HG03103 (cell line): ENCODE measurements at regions not wholly inside any gene's neighbourhood (a gene's known extent, or its start where the extent isn't known, plus 50 kb on each side); places are given as distances from the start of the nearest gene placed in this dataset.

Source experiments
- ATAC-seq: cut with Tn5 transposase; IDR thresholded peaks from one replicate; pipeline ENCODE4 v1.9.1; 2021; ENCODE audit warnings: low read depth; ENCODE audit not compliant: unreplicated experiment

DNA sequence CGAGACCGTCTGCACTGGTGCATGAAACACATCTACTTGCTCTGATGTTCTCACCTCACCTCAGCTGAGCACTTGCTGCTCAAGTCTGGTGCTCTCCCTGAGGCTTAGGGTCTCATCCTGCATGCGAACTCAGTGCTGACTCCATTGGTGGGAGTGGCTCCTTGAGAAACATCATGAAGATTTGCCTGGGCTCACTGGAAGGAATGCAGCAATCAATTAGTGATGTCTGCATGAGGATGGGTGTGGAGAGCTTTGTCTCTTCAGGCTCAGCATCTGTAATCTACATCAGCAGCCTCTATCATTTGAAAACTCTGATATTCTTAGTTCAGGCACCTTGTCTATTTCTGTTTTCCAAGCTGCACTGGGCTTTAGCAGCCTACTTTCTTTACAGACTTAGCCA is 204.4 kb downstream of the IRF8 start:
- no peak for ATAC-seq

DNA sequence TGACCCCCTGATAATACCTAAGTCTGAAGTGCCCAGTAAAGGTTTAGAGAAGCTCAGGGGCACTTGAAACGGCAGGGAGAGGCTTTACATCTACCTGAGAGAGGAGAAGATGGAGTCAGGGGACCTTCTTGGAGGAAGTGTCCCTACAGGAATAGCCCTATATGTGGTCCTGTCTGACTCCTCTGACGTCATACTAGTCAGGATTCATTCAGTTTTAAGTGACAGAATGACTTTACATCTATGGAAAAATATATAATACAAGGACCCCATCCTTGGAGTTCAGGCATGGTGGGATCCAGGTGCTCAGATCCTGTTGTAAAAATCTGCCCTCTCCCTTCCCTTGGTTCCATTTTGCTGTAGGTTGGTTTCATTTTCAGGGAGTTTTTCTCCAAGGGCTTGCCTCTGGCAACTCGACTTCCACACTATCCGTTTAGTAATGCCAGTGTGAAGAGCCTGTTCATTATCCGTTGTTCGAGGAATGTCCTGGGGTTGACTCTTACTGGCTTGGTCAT is 205.6 kb downstream of the IRF8 start:
- ATAC-seq = no peak

DNA sequence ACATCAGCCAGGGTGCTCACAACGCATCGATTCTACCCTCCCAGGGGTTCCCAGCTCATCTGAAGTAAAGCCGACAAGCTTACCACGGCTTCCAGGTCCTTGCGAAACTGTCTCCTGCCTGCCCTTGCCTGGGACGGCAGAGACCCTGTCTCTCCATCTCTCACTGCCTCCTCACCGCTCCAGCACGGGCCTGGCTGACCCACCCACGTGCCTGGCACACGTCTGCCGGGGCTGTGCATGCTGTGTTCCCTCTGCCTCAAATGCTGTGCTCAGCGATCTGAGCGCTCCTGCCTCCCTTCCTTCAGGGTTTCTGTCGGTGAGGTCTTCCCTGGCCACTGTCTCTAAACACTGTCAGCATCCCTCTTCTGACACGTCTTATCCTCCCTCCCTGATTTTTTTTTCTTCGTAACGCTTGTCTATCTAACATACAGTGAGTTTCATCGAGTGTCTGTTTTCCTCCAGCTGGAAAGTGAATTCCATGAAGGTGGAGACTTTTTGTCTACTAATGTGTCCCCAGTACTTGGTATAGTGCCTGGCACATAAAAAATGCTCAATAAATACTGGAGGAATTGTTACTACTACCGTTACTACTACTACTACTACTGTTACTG is 208.4 kb downstream of the IRF8 start:
- no peak for ATAC-seq

DNA sequence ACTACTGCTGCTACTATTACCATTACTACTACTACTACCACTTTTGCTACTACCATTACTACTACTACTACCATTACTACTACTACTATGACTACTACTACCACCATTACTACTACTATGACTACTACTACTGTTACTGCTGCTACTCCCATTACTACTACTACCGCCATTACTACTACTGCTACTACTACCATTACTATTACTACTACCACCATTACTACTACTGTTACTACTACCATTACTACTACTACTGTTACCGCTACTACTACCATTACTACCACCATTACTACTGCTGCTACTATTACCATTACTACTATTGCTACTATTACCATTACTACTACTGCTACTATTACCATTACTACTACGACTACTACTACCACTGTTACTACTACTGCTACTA is 209.1 kb downstream of the IRF8 start:
- no peak for ATAC-seq

DNA sequence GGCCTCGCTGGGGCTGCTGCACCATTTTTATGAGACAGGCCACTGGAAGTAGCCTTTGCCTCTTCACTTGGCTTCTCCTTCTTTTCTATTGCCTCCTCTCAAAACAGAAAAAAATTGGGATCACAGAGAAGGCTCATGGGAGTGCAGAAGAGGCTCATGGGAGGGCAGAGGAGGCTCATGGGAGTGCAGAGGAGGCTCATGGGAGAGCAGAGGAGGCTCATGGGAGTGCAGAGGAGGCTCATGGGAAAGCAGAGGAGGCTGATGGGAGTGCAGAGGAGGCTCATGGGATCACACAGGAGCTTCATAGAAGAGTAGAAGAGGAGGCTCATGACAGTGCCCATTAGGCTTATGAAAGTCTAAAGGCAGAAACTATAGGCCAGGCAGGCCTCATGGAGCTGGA is 211.2 kb downstream of the IRF8 start:
- ATAC-seq = no peak

DNA sequence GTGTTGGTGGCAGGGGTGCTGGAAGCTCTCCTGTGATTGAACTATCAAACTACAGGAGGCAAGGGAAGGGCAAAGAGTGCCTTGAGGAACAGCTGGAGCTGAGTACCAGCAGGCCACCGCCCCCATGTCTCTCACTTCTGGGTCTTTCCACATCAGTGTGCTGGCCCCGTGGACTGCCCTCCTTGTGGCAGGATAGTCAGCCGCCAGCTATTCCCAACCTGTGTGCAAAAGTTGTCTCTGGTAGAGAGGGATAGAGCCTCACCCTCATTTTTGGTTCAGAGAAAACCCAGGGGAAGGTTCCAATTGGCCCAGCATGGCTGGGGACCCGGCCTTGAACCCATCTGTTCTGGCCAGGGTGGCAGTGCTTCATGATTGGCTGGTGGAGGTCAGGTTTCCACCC is 211.8 kb downstream of the IRF8 start:
- no peak for ATAC-seq

DNA sequence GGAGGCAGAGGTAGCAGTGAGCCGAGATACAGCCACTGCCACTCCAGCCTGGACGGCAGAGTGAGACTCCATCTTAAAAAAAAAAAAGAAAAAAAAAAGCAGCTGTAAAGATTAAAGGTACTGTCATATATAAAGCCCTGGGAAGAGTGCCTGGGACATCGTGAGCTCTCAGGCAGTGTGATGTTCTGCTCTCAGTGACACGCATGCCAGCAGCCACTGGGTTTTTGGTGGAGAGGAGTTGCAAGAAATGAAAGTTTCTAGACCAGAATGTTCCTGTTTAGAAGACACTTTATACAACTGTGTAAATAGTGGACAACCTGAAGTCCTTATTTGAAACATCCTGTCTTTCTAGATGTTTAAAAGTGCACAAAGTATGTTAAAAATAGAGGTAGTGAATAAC is 213.2 kb downstream of the IRF8 start:
- no peak for ATAC-seq

DNA sequence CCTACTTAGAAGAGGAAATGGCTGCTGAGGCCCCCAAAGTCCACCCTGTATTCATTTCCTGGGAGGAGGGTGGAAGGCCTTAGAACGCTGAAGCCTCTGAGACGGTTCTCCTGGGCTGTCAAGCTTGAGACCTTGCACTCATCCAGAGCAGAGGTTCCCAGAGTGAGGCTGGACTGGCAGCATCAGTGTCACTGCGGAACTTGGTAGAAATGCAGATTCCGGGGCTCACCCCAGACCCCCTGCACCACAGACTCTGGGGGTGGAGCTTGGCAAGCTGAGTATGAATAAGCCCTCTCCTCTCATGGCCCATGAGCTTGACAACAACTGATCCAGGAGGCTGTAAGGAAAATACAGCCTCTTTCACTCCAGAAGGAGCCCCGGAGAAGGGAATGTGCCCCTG is 218.3 kb downstream of the IRF8 start:
- ATAC-seq = no peak

DNA sequence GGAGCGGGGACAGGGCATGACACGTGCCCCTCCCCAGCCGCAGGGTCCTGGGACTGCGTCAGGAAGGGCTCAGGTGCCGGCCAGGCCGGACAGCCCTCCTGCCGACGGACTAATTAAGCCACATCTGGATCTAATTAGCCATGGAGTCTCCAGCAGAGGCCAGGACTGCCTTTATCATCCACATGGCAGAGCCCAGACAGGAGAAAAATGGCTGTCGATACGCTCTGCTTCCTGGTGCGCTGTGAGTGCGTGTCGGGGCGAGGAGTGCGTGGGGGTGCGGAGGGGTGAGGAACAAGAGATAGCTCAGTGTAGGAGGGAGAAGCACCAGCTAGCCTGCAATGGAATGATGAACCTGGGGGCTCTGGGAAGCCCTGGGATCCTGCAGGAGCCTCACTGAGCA is 218.8 kb downstream of the IRF8 start:
- ATAC-seq = no peak

DNA sequence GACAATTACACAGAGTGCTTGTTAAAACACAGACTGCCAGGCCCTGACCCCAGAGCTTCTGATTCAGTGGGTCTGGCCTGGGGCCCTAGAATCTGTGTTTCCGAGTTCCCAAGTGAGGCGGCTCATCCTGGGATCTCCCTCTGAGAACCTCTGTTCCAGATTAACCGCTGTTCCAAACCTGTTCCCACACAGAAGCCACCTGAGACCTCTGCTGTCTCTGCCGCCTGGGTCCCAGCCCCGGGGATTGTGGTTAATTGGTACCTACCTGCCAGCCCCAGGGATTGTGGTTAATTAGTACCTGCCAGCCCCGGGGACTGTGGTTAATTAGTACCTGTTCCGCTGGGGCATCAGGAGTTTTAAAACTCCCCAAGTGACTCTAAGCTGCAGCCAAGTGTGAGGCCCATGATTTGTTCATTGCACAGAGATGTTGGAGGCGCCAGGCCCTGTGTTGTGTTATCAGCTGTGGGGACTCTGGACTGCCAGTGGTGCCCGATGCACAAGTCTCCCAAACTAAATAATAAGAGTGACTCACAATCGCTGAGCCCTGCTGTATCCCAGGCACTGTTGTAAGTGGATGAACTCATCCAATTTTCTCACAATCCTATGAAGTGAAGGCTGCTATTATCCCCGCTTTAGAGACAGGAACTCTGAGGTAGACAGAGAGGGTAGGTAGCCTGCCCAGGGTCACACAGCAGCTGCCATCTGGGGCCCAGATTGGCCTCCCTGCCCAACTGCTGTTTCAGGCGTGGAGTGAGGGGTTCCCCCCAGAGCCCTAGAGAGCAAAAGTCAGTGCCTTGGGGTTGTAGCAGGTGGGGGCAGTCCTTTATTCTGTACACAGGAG is 219.7 kb downstream of the IRF8 start:
- no peak for ATAC-seq

DNA sequence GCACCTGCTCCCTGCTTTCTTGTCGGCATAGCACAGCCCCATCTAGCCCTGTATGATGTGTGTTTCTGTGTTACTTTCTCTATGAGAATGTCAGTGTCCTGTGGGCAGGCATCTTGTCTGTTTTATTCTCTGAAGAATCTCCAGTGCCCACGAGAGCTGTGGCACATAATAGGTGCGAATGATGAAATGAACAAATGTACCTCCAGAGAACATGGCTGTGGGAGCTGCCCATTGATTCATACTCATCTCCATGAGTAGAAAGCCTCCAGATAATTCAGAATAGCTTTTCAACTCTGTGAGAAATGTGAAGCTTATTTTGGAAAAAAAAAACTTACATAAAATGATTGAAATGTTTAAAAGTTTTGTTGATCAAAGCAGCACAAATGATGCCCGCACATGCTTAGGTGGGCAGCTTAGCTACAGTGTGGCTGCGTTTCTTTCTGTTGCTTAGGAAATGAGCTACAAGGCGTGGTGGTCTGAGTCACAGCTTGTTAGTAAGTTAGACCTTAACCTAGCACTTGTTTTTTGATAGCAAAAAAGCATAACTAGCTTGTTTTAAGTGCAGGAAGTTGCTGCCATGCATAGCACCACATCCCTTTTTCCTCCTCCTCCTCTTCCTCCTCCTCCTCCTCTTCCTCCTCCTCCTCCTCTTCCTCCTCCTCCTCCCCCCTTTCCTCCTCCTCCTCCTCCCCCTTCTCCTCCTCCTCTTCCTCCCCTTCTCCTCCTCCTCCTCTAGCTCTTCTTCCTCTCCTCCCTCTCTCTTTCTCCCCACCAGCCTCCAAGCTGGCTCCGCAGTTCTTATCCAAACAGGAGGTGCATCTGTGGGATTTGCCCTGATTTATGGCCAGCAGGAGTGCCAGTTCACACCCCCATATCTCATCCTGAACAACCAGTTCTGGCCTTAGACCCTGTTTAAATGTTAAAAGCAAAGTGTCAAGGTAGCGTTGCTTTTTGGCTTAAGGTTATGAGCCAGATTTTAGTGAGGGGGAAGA is 221.5 kb downstream of the IRF8 start:
- no peak for ATAC-seq

DNA sequence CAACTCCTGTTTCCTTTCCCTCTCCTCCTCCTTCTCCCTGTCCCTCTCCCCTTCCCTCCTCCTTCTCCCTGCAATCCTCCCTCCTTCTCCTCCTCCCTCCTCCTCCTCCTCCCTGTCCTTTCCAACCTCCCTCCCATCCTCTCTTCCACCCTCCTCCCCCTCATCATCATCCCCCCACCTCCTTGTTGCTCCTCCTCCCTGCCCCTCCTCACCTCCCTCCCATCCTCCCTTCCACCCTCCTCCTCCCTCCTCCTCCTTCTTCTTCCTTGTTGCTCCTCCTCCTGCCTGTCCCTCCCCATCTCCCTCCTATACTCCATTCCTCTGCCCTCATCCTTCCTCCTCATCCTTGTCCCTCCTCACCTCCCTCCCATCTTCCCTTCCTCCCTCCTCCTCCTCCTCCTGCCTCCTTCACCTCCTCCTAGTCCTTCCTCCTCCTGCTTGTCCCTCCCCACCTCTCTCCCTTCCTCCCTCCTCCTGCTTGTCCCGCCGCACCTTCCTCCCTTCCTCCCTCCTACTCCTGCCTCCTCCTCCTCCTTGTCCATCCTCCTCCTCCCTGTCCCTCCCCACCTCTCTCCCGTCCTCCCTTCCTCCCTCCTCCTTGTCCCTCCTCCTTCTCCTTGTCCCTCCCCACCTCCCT is 222.5 kb downstream of the IRF8 start:
- no peak for ATAC-seq

DNA sequence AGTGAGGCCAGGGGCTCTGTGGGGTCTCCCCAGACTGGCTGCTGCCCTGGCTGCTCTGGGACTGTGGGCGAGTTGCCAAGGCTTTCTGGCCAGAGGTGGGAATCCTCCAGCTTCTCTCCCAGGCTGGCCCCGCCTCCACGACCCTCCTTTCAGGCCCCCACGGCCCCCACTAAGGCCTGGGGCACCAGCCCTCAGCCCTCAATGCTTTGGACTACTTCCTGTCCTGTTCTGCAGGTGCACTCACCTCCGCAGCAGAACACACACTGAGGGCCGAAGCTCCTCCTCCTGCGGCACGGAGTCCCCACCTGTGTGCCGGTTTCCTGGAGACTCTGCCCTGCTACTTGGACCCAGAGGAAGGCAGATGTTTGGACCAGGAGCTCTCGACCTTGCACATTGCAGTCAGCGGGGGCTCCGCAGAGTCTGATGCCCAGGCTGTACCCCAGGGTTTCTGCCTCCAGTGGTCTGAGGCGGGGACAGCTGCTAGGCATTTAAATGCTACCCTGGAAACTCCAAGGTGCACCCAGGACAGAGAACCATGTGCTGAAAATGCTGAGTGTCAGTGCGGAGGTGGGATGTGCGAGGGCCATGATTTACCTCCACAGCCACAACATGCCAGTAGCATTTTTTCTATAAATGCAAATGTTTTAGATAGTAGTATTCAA is 223.8 kb downstream of the IRF8 start:
- ATAC-seq = no peak

DNA sequence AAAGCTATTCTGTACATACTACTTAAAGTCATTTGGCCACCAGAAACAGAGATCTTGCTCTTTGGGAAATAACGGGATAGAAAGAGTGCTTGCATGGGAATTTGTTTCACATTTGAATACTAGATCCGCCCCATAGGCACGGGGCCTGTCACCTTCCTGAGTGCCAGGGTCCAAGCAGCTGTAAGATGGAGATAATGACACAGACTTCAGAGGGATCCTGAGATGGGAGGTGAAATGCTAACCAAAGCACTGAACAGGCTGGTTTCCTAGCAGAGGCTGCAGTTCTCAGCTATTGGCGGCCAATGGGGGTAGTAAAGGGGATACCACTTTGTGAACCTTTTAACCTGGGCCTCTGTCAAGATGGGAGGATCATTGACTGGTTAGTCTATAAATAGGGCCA is 225.4 kb downstream of the IRF8 start:
- no peak for ATAC-seq

DNA sequence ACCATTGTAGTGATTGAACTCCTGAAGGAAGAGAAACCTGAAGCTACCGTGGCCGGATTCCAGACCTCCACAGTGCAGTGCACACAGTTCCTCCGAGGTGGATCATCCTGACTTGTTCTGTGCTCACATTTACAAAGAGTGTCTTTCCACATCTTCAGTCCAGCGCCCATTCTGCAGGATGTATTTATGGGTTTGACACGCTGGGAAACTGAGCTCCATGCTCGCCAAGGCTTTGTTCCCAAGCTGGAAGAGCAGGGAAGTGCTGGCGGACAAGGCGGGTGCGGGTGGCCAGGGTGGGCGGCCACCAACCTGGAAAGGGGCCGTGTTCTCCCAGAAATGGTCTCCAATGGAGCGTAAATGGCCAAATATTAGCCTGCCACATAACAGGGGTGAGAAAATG is 227.9 kb downstream of the IRF8 start:
- no peak for ATAC-seq

DNA sequence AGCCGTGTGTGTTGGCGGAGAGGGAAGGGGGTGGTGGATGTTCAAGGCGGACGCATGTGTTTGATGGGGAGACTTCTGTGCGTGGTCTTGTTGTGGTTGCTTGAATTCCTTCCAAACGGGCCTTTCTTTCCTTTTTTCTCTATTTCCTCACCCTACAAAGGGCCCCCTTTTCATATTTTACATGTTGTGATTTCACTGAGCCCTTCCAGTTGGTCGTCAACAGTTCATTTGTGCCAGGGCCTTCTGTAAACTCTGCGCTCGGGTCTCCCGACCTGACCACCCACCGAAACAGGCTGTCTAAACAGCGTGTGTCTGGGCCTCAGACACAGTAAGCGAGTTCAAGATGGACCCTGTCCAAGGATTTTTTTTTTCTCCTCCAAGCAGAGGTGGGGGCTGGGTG is 228.4 kb downstream of the IRF8 start:
- ATAC-seq = no peak

DNA sequence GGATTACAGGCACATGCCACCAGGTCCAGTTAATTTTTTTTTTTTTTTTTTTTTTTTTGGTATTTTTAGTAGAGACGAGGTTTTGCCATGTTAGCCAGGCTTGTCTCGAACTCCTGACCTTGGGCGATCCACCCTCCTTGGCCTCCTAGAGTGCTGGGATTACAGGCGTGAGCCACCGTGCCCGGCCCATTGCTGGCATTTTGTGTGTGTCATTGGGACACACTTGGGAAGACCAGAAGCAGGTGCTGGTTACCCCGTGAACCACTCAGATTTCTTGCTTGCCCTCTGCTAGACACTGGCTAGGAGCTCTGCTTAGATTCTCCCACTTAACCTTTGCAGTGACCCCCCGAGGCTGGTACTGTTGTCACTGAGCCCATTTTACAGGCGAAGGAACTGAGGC is 229.3 kb downstream of the IRF8 start:
- ATAC-seq = no peak

DNA sequence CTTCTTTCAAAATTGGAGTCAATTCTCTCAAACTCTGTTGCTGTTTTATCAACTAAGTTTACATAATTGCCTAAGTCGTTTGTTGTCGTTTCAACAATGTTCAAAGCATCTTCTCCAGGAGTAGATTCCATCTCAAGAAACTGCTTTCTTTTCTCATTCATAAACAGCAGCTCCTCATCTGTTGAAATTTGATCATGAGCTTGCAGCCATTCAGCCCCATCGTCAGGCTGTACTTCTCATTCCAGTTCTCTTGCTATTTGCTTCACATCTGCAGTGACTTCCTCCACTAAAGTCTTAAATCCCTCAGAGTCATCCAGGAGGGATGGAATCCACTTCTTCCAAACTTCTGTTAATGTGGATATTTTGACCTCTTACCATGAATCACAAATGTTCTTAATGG is 230.6 kb downstream of the IRF8 start:
- ATAC-seq = no peak

DNA sequence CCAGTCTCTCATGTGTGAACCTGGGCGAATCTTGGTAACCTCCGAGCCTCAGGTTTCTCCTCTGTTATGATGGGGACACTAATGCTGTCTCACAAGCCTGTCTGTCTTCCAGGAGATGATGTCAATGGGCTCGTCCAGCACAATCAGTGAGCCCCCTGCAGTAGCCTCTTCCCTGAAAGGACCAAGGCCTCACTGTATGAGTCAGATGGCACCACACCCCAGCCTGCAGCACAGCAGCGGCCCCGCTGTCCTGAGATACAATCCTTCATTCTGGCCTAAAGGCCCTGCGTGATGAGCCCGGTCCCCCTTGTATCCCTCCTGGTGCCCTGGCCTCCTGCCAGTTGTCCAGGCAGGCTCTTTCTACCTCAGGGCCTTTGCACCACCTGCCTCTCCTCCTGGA is 234.4 kb downstream of the IRF8 start:
- no peak for ATAC-seq

DNA sequence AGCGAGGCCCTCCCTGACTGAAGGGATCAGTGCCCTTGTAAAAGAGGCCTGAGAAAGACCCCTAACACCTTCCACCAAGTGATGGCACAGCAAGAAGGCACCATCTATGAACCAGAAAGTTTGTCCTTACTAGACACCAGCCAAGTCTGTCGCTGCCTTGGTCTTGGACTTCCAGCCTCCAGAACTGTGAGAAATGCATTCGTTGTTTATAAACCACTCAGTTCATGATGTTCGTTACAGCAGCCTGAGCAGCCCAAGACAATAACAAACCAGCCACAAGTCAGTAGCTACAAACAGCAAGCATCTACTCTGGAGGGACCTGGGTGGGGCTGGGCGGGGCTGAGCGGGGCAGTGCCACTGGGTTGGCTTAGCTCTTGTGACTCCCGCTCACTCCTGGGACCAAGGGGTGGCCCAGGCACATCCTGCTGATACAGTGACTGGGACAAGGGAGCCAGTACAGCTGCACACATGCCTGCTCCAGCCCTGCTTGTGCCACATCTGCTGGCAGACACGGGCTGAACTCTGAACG is 234.9 kb downstream of the IRF8 start:
- no peak for ATAC-seq
